SU-DHL-6 (cell line): ENCODE measurements at regions not wholly inside any gene's neighbourhood (a gene's known extent, or its start where the extent isn't known, plus 50 kb on each side); places are given as distances from the start of the nearest gene placed in this dataset.

ENCODE experiments used
- CTCF ChIP-seq: fragments of 200-600 bp; sonication (generic); IDR thresholded peaks from one replicate; pipeline ENCODE4 v1.5.1; 2017; ENCODE audit warnings: antibody characterized with exemption, mild to moderate bottlenecking, low read length, moderate library complexity; ENCODE audit not compliant: insufficient read depth, poor library complexity, severe bottlenecking
- EZH2phosphoT487 ChIP-seq: fragments of 200-600 bp; sonication (generic), shearing (Covaris generic); conservative IDR thresholded peaks from 2 replicates; pipeline ENCODE4 v1.6.1; 2018; ENCODE audit warnings: mild to moderate bottlenecking, antibody characterized with exemption, low read length, moderate library complexity, mixed read lengths

- TF ChIP-seq CTCF (no peak), EZH2phosphoT487 (no peak)
Measured at GRCh38 chr13:44198826-44199225, 174.8 kb upstream of the SERP2 start.
